ENCODE measurements at regions not wholly inside any gene's neighbourhood (a gene's known extent, or its start where the extent isn't known, plus 50 kb on each side); places are given as distances from the start of the nearest gene placed in this dataset.

DNA sequence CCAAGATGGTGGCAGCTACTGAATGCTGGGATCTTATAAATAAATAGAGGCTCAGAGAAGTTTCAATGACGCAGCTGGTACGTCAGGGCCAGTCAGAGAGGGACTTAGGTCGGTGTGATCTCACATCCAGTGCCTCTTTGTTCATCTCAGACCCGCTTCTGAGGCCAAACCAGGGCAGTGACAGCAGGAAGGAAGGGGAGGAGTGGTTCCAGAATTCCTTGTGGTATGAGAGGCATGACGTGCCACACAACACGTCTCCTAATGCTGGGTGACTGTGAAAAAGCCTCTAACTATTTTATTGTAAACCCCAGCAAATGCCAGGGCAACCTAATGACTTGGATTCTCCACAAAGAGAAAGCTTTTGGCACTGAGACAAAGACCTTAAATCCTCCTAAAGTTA lies 423.3 kb downstream of the LPIN1 start:
- TF ChIP-seq EP300 (IDR thresholded peaks at IDR 0.05) (no peak), JUNB (IDR thresholded peaks at IDR 0.05) (no peak), HMGXB4 (CRISPR knock-in tag; IDR thresholded peaks at IDR 0.05; ENCODE audit: borderline replicate concordance) (no peak), RNF2 (IDR thresholded peaks at IDR 0.05; ENCODE audit: borderline replicate concordance, low read depth) (no peak), POLR2A (IDR thresholded peaks at IDR 0.05; ENCODE audit: low read length) (no peak), EHMT2 (IDR thresholded peaks at IDR 0.05; ENCODE audit: low read depth) (no peak), CTCF (IDR thresholded peaks at IDR 0.05) (no peak), RFX5 (IDR thresholded peaks at IDR 0.05) (no peak)

Data from A549 (cell line).